PC-9 (cell line): ENCODE measurements at regions not wholly inside any gene's neighbourhood (a gene's known extent, or its start where the extent isn't known, plus 50 kb on each side); places are given as distances from the start of the nearest gene placed in this dataset.

Experiments used
- BruUV-seq: library from RNA; stranded (reverse); fragments of 400-500 nt; replicated peaks from 2 replicates; lab custom pipeline; 2021; lab: Mats Ljungman, UMichigan
- CTCF ChIA-PET: fragments of 300-600 bp; sonication (Branson Sonifier 250); formaldehyde crosslinking; loops from one replicate; lab custom pipeline; 2022; ENCODE audit warnings: antibody characterized with exemption; lab: Charles Lee
- POLR2A ChIA-PET: fragments of 300-600 bp; sonication (Branson Sonifier 250); formaldehyde crosslinking; loops from one replicate; lab custom pipeline; 2022; ENCODE audit warnings: antibody characterized with exemption; ENCODE audit not compliant: unreplicated experiment; lab: Charles Lee
- DNase-seq, 2 experiments: peaks; one replicate each; pipeline versions ENCODE4 v3.0.0 to v3.0.0-alpha.2; 2015 to 2022; ENCODE audit warnings: mixed read lengths in 1 of 2
- H2AFZ ChIP-seq: fragments of 200-600 bp; sonication (generic); 2 replicates; pipeline ENCODE4 v1.8.1; 2017; ENCODE audit warnings: antibody characterized with exemption
- H3F3A ChIP-seq: fragments of 200-600 bp; sonication (generic); 2 replicates; pipeline ENCODE4 v1.8.1; 2017; ENCODE audit warnings: antibody characterized with exemption, mild to moderate bottlenecking, low read depth; ENCODE audit not compliant: insufficient read depth
- H3K27ac ChIP-seq: fragments of 200-600 bp; sonication (generic); 2 replicates; pipeline ENCODE4 v1.6.1; 2016; ENCODE audit warnings: mixed run types
- H3K27me3 ChIP-seq: fragments of 200-600 bp; sonication (generic); 2 replicates; pipeline ENCODE4 v1.6.1; 2016; ENCODE audit warnings: low read depth, mixed run types; ENCODE audit not compliant: insufficient read depth
- H3K36me3 ChIP-seq: fragments of 200-600 bp; sonication (generic); 2 replicates; pipeline ENCODE4 v1.6.1; 2016; ENCODE audit warnings: low read depth, mixed run types
- H3K4me1 ChIP-seq: fragments of 200-600 bp; sonication (generic); replicated peaks from 2 replicates; pipeline ENCODE4 v1.6.1; 2016; ENCODE audit warnings: mixed run types; ENCODE audit not compliant: insufficient read depth
- H3K4me2 ChIP-seq: fragments of 200-600 bp; sonication (generic); 2 replicates; pipeline ENCODE4 v1.6.1; 2017; ENCODE audit warnings: mixed run types
- H3K4me3 ChIP-seq: fragments of 200-600 bp; sonication (generic); 2 replicates; pipeline ENCODE4 v1.6.1; 2016; ENCODE audit warnings: mixed run types
- H3K79me2 ChIP-seq: fragments of 200-600 bp; sonication (generic); 2 replicates; pipeline ENCODE4 v1.6.1; 2017; ENCODE audit warnings: low read depth, mixed run types
- H3K9me2 ChIP-seq: fragments of 200-600 bp; sonication (generic); 2 replicates; pipeline ENCODE4 v1.8.1; 2017; ENCODE audit warnings: mild to moderate bottlenecking; ENCODE audit not compliant: insufficient read depth
- H3K9me3 ChIP-seq: fragments of 200-600 bp; sonication (generic); 2 replicates; pipeline ENCODE4 v1.8.1; 2016; ENCODE audit warnings: low read depth; ENCODE audit not compliant: insufficient read depth
- H4K20me1 ChIP-seq: fragments of 200-600 bp; sonication (generic); 2 replicates; pipeline ENCODE4 v1.8.1; 2017; ENCODE audit not compliant: insufficient read depth
- CTCF ChIP-seq: fragments of 200-600 bp; sonication (generic); conservative IDR thresholded peaks from 2 replicates; pipeline ENCODE4 v1.6.1; 2017; ENCODE audit warnings: mixed run types, antibody characterized with exemption, mild to moderate bottlenecking, moderate library complexity
- EZH2 ChIP-seq: fragments of 200-600 bp; sonication (generic); IDR thresholded peaks from 2 replicates; pipeline ENCODE4 v1.8.0; 2017; ENCODE audit warnings: antibody characterized with exemption, low read depth
- intact Hi-C: fragments of 100-400 bp; cut with micrococcal nuclease; formaldehyde crosslinking; loops from one replicate; pipeline ENCODE4 v1.10.0; 2022; ENCODE audit not compliant: unreplicated experiment

GRCh38 chr3:28860307-28860706 is 420.6 kb upstream of the RBMS3 start:
- no peaks in the 10 kb centered on the region for H3F3A ChIP-seq
- CTCF ChIA-PET: no interaction called here

DNA sequence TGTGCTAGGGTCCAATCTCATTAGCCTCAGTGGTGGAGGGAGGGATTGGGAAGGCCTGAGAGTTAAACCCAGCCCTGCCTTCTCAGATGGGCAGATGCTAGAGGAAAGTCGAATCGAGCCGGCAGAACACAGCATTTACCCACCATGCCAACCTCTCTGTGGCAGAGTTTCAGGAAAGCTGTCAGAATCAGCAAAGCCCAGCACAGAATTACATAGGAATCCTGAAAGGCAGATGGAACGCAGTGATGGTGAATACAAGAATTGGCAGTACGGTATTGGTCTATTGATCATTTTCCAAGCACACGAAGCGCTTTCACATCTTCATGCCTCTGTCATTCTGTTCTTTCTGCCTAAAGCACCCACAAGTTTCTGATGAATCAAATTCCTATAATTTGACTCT is 417.7 kb upstream of the RBMS3 start:
- no peak overlapping the region for H3K4me2 ChIP-seq
- H3K9me2 ChIP-seq: no peaks in the 10 kb centered on the region
- intact Hi-C loops: no loop called here
- H3K27me3 ChIP-seq: no peaks in the 10 kb centered on the region
- POLR2A ChIA-PET: interaction anchor here (0.7 kb wide), 1 partner anchor 16 kb away, joined by 3 read pairs; no protein-coding TSS in a partner anchor
- no peaks in the 10 kb centered on the region for H4K20me1 ChIP-seq
- no peaks in the 10 kb centered on the region for H3K4me1 ChIP-seq
- TF ChIP-seq CTCF (no peak), EZH2 (no peak)
- no peak overlapping the region for H2AFZ ChIP-seq
- no TSS peak for BruUV-seq
- no peaks in the 10 kb centered on the region for H3K79me2 ChIP-seq
- H3K27ac ChIP-seq: no peak overlapping the region
- no peaks in the 10 kb centered on the region for H3F3A ChIP-seq
- no peaks in the 10 kb centered on the region for H3K36me3 ChIP-seq
- H3K9me3 ChIP-seq: no peaks in the 10 kb centered on the region
- no peak overlapping the region for H3K4me3 ChIP-seq
- DNase-seq: no peak
- CTCF ChIA-PET: no interaction called here

More at GRCh38 chr3:28860307-28860706, 420.6 kb upstream of the RBMS3 start:
- no peaks in the 10 kb centered on the region for H3K9me2 ChIP-seq
- no peak overlapping the region for H3K4me3 ChIP-seq
- intact Hi-C loops: no loop called here
- H3K4me2 ChIP-seq: no peak overlapping the region
- H3K27ac ChIP-seq: no peak overlapping the region
- no peaks in the 10 kb centered on the region for H3K79me2 ChIP-seq
- no peaks in the 10 kb centered on the region for H3K27me3 ChIP-seq
- H3K36me3 ChIP-seq: no peaks in the 10 kb centered on the region
- no TSS peak for BruUV-seq
- H3K9me3 ChIP-seq: no peaks in the 10 kb centered on the region
- DNase-seq: no peak
- H3K4me1 ChIP-seq: no peaks in the 10 kb centered on the region
- H4K20me1 ChIP-seq: no peaks in the 10 kb centered on the region
- no peak overlapping the region for H2AFZ ChIP-seq
- POLR2A ChIA-PET: no interaction called here
- TF ChIP-seq EZH2: no peak
- TF ChIP-seq CTCF: no peak

DNA sequence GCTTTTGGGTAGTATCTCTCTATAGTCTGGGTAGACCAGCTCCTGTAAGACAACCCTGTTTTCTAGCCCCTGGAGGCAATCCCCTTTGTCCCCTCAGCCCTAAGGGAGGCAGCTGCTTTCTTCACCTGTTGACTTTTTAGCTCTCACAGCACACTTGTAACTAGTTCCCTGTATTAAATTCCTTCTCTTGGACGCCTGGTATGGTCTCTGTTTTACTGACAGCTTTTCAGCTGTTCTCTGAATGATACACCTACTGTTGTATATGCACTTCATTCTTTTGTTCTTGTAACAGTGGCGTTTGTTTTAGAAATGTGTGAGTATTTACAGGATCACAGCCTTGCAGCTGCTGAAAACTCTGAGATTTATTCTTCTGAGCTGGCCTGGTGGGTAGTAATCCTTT is 413.0 kb upstream of the RBMS3 start:
- CTCF ChIA-PET: no interaction called here

More for the DNA sequence above, 413.0 kb upstream of the RBMS3 start:
- intact Hi-C loops: no loop called here
- BruUV-seq: no TSS peak
- no peak overlapping the region for H3K4me2 ChIP-seq
- no peaks in the 10 kb centered on the region for H3F3A ChIP-seq
- H3K27me3 ChIP-seq: no peaks in the 10 kb centered on the region
- no peak for DNase-seq
- H4K20me1 ChIP-seq: no peaks in the 10 kb centered on the region
- H3K27ac ChIP-seq: no peak overlapping the region
- no peak overlapping the region for H2AFZ ChIP-seq
- TF ChIP-seq CTCF (no peak), EZH2 (no peak)
- H3K36me3 ChIP-seq: no peaks in the 10 kb centered on the region
- no peak overlapping the region for H3K4me3 ChIP-seq
- H3K79me2 ChIP-seq: no peaks in the 10 kb centered on the region
- POLR2A ChIA-PET: no interaction called here
- no peaks in the 10 kb centered on the region for H3K9me3 ChIP-seq
- H3K9me2 ChIP-seq: no peaks in the 10 kb centered on the region
- H3K4me1 ChIP-seq: no peaks in the 10 kb centered on the region
